GM12878 (cell line): ENCODE measurements at regions not wholly inside any gene's neighbourhood (a gene's known extent, or its start where the extent isn't known, plus 50 kb on each side); places are given as distances from the start of the nearest gene placed in this dataset.

Experiments
- BCL3 ChIP-seq: IDR thresholded peaks from 2 replicates; pipeline ENCODE4 v1.6.1; 2011; ENCODE audit warnings: borderline replicate concordance, low read depth, mild to moderate bottlenecking, moderate library complexity, low read length; ENCODE audit not compliant: insufficient read depth, poor library complexity, severe bottlenecking
- CBX5 ChIP-seq: sonication (generic); IDR thresholded peaks from 2 replicates; pipeline ENCODE4 v1.6.1; 2016; ENCODE audit warnings: low read depth, moderate library complexity, mild to moderate bottlenecking, inconsistent platforms
- CHD2 ChIP-seq: IDR thresholded peaks from 2 replicates; pipeline ENCODE4 v1.6.1; 2011; ENCODE audit warnings: low read depth, low read length, improper control_type of control experiment, borderline replicate concordance
- CREM ChIP-seq: IDR thresholded peaks from 2 replicates; pipeline ENCODE4 v1.6.1; 2014; ENCODE audit warnings: antibody characterized with exemption, low read depth
- DPF2 ChIP-seq: fragments of 450-650 bp; IDR thresholded peaks from 2 replicates; pipeline ENCODE4 v1.6.1; 2017; ENCODE audit warnings: mild to moderate bottlenecking
- FOXK2 ChIP-seq: fragments of 450-650 bp; IDR thresholded peaks from 2 replicates; pipeline ENCODE4 v1.6.1; 2017; ENCODE audit warnings: mild to moderate bottlenecking, moderate library complexity
- GATAD2B ChIP-seq: fragments of 450-650 bp; conservative IDR thresholded peaks from 2 replicates; pipeline ENCODE4 v1.6.1; 2017; ENCODE audit warnings: low read depth, mild to moderate bottlenecking, moderate library complexity
- HCFC1 ChIP-seq: fragments of 150-350 bp; IDR thresholded peaks from 2 replicates; pipeline ENCODE4 v1.6.1; 2014; ENCODE audit warnings: low read length
- IKZF1 ChIP-seq: fragments of 450-650 bp; conservative IDR thresholded peaks from 2 replicates; pipeline ENCODE4 v1.6.1; 2017; ENCODE audit warnings: antibody characterized with exemption, mild to moderate bottlenecking
- LARP7 ChIP-seq: fragments of 450-650 bp; IDR thresholded peaks from 2 replicates; pipeline ENCODE4 v1.6.1; 2017; ENCODE audit warnings: mild to moderate bottlenecking
- NBN ChIP-seq: fragments of 450-650 bp; IDR thresholded peaks from 2 replicates; pipeline ENCODE4 v1.6.1; 2016
- NFYB ChIP-seq: IDR thresholded peaks from 2 replicates; pipeline ENCODE4 v1.6.1; 2011; ENCODE audit warnings: low read depth, mild to moderate bottlenecking, low read length, improper control_type of control experiment, moderate library complexity; ENCODE audit not compliant: insufficient read depth
- NKRF ChIP-seq: fragments of 450-650 bp; conservative IDR thresholded peaks from 2 replicates; pipeline ENCODE4 v1.6.1; 2017; ENCODE audit warnings: mild to moderate bottlenecking, moderate library complexity
- PAX8 ChIP-seq: fragments of 450-650 bp; IDR thresholded peaks from 2 replicates; pipeline ENCODE4 v1.6.1; 2017; ENCODE audit warnings: mild to moderate bottlenecking, moderate library complexity
- POLR2AphosphoS2 ChIP-seq: IDR thresholded peaks from 2 replicates; pipeline ENCODE4 v1.6.1; 2011; ENCODE audit warnings: low read depth, mild to moderate bottlenecking, low read length, improper control_type of control experiment, moderate library complexity
- SMARCA5 ChIP-seq: fragments of 450-650 bp; IDR thresholded peaks from 2 replicates; pipeline ENCODE4 v1.6.1; 2017; ENCODE audit warnings: mild to moderate bottlenecking
- SP1 ChIP-seq: IDR thresholded peaks from one replicate; pipeline ENCODE4 v1.6.1; 2011; ENCODE audit warnings: low read depth, low read length
- TCF12 ChIP-seq: IDR thresholded peaks from 2 replicates; pipeline ENCODE4 v1.6.1; 2011; ENCODE audit warnings: low read depth, mild to moderate bottlenecking, low read length
- TCF7 ChIP-seq: IDR thresholded peaks from 2 replicates; pipeline ENCODE4 v1.6.1; 2014; ENCODE audit warnings: antibody characterized with exemption, borderline replicate concordance
- USF1 ChIP-seq: IDR thresholded peaks from 2 replicates; pipeline ENCODE4 v1.6.1; 2011; ENCODE audit warnings: borderline replicate concordance, low read depth, mild to moderate bottlenecking, moderate library complexity, mixed read lengths, low read length; ENCODE audit not compliant: insufficient read depth; ENCODE audit errors: extremely low read length
- ZNF24 ChIP-seq: fragments of 450-650 bp; IDR thresholded peaks from 2 replicates; pipeline ENCODE4 v1.6.1; 2017; ENCODE audit warnings: antibody characterized with exemption, mild to moderate bottlenecking
- ZNF274 ChIP-seq: IDR thresholded peaks from one replicate; pipeline ENCODE4 v1.8.0; 2011; ENCODE audit not compliant: insufficient read length, insufficient read depth
- ZNF384 ChIP-seq: IDR thresholded peaks from 2 replicates; pipeline ENCODE4 v1.6.1; 2012; ENCODE audit warnings: low read depth, mild to moderate bottlenecking, low read length, improper control_type of control experiment, borderline replicate concordance
- TF ChIP-seq, protein P1 (sequence below): fragments of 150-350 bp; IDR thresholded peaks from 2 replicates; pipeline ENCODE4 v1.6.1; 2014; ENCODE audit warnings: mild to moderate bottlenecking, low read depth, low read length
- TF ChIP-seq, protein P2 (sequence below): IDR thresholded peaks from 2 replicates; pipeline ENCODE4 v1.6.1; 2012; ENCODE audit warnings: low read depth, low read length, improper control_type of control experiment

GRCh38 chr2:196413821-196414274 lies 225.7 kb upstream of the CCDC150 start (continued):
- no peak for TF ChIP-seq CBX5
- TF ChIP-seq NFYB, result 0 out of 2 replicates have a peak, but pooled peaks have one; percentile 12
- TF ChIP-seq GATAD2B, result no peak
- no peak for TF ChIP-seq BCL3
- TF ChIP-seq FOXK2, result no peak
- TF ChIP-seq USF1, result no peak
- TF ChIP-seq NKRF, result no peak
- no peak for TF ChIP-seq PAX8
- TF ChIP-seq CHD2, result no peak
- TF ChIP-seq ZNF24, result no peak
- peak; percentile 31; the same call in 1 of the 2 replicates for TF ChIP-seq TCF7
- no peak for TF ChIP-seq POLR2AphosphoS2
- TF ChIP-seq, protein P1, sequence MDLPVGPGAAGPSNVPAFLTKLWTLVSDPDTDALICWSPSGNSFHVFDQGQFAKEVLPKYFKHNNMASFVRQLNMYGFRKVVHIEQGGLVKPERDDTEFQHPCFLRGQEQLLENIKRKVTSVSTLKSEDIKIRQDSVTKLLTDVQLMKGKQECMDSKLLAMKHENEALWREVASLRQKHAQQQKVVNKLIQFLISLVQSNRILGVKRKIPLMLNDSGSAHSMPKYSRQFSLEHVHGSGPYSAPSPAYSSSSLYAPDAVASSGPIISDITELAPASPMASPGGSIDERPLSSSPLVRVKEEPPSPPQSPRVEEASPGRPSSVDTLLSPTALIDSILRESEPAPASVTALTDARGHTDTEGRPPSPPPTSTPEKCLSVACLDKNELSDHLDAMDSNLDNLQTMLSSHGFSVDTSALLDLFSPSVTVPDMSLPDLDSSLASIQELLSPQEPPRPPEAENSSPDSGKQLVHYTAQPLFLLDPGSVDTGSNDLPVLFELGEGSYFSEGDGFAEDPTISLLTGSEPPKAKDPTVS, result no peak
- no peak for TF ChIP-seq SMARCA5
- peak; percentile 29; the same call in 1 of the 2 replicates for TF ChIP-seq LARP7
- TF ChIP-seq, protein P2, sequence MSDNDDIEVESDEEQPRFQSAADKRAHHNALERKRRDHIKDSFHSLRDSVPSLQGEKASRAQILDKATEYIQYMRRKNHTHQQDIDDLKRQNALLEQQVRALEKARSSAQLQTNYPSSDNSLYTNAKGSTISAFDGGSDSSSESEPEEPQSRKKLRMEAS, result peak; percentile 79; the same call in 1 of the 2 replicates
- TF ChIP-seq SP1, result no peak
- peak; percentile 23; the same call in 1 of the 2 replicates for TF ChIP-seq NBN
- TF ChIP-seq TCF12, result peak; percentile 42; the same call in 1 of the 2 replicates
- TF ChIP-seq CREM, result peak; percentile 85
- no peak for TF ChIP-seq ZNF274
- TF ChIP-seq HCFC1, result no peak
- TF ChIP-seq IKZF1, result peak; percentile 39; the same call in 1 of the 2 replicates
- 0 out of 2 replicates have a peak, but pooled peaks have one; percentile 24 for TF ChIP-seq DPF2
- TF ChIP-seq ZNF384, result no peak
